M059J (cell line): ENCODE measurements at regions not wholly inside any gene's neighbourhood (a gene's known extent, or its start where the extent isn't known, plus 50 kb on each side); places are given as distances from the start of the nearest gene placed in this dataset.

ENCODE experiments used
- DNase-seq: peaks from one replicate; pipeline ENCODE4 v3.0.0-alpha.2; 2012; ENCODE audit warnings: low read depth

DNA sequence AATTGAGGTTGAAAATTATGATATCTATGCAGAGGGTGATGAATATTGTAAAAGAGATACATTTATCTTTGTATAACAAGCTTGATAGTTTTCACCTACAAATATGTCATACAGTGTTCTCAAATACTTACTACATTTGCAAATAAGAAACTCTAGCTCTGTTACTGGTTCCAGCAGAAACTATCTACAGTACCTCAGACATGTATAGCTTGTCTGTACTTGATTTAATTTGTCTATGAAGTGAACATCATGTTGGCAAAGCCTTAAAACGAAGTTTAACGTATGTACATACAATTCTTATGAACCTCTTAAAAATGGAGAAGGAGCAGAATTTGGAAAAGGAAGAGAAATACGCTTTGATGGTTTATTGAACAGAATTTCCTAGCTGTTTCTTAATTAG lies 201.4 kb upstream of the MARCKS start:
- DNase-seq, result no peak

DNA sequence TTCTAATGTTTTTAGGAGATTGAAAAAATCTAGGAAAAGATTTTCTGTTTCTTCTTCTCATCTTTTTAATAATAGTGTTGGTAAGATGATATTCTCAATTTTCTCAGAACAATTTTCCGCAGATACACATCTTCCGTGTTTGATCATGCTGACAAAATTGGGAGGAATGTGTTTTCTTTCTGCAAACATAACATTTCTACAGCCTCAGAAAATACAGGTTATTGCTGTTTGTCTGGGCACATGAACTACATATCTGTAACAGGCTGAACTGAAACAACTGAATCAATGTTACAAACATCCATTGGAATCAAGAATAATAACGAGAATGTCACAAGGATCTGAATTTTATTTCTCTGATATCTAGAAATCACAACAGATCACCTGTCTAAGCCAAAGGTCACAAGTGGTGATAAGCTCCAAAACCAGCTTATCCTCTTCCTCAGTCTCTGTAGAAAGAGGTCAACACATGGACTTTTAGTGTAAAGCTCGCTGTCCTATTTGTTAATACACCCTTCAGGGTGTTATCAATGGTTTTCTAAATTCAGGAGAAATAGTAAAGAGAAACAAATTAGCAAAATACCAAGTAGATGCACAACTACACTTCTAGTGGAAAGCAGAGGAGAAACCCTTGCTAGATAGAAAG lies 197.3 kb upstream of the MARCKS start:
- DNase-seq, result no peak

- no peak for DNase-seq
Observed at GRCh38 chr6:113660819-113661218, 196.3 kb upstream of the MARCKS start.

DNA sequence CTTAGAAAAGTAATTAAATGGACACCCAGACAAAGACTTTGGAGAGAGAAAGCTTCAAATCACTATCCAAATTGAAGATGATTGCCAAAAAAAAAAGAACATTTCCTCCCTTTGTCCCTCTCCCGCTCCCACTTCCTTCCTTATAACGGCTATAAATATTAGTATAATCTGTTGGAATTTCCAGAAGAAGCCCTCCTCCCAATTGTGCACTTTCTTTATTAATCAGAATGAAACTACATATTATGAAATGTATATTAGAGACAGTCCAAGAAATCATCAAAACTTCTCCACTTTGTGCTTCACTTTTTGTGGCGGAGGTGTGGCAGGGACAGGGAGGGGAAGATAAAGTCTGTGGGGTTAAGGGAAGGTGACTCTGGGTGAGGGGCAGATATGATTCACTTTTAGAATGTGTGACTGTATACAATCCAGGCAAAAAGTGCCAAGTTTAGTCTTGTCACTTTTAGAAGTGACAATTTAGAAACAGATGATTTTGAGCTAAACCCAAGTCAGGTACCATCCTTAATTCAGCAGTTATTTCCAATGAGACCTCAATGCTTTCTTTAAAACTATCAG lies 195.0 kb upstream of the MARCKS start:
- DNase-seq, result no peak

DNA sequence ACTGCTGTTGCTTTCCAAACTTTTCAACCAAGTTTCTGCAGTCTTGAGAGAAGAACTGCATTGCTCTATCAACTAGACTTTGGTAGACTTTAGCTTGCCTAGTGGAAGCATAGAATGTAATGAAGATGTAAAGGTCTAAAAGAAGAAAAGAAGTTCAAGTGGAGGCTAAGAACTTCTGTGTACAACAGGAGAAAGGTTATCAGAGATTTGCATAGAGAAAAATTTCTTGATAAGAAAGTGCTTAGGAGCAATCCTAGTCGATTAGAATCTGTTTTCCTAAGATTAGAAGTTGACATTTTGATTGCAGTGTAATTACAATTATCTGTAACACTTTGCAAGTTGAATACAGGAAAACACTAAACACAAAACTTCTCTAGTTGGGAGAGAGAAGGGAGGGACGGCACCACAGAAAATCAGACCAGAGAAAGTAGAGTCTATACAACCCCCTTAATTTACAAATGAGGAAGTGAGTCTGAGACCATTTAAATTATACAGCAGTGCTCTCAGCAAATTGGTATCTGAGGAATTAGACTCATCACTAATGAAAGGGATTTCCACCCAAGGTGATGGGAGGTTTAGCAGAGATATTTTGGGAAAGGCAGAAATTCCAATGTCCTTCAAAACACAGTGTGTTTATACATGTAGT lies 194.3 kb upstream of the MARCKS start:
- no peak for DNase-seq

DNA sequence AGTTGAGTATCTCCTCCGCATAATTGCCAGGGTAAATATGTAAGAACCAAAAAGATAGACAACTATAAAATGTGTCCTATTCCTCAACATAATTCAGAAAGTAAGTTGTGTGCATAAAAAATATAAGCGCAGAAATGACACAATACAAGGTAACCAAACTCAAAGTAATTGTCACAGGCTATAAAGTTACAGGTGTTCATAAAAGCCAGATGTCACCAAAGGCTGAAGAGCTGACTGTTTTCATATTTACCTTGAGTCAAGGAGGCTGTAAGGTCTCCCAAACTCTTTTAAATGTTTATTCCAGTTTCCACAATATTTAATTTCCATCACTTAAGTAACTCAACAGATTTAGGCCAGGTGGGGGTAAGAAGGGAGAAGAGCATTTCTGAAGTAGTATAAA lies 192.2 kb upstream of the MARCKS start:
- no peak for DNase-seq

DNA sequence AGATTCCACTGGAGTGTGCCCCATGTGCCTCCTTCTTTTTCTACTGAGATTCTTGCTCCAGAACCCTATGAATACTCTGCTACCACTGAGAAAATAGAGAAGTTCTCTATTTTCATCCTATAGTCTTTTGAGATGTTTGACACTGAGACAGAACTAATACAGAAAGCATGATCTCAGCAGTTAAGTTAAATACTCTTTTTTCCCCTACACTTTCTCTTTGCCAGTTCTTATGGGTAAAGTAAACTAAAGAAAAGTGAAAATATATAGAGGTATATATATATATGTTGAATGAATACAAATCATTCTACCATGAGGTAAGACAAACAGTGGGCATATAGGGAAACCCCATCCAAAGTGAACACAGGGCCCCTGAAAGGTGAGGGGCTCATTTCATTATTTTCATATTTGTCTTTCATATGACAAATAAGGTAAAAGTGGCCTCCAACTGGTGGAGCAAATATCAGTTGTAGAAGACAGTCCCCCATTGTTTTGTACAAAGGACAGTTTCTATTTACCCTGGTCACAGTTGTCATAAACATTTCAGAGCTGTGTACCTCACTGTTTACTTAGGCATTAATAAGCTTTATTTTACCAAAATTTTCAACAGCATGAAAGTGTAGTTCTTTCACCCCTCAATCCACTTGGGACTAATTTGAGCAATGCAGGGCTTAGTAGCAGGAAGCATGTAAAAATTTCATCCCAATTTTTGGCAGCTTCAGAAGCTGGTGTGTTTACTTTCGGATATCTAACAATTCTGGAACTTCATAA lies 188.3 kb upstream of the MARCKS start:
- DNase-seq, result no peak

GRCh38 chr6:113669606-113670005 lies 187.5 kb upstream of the MARCKS start:
- DNase-seq, result no peak

DNA sequence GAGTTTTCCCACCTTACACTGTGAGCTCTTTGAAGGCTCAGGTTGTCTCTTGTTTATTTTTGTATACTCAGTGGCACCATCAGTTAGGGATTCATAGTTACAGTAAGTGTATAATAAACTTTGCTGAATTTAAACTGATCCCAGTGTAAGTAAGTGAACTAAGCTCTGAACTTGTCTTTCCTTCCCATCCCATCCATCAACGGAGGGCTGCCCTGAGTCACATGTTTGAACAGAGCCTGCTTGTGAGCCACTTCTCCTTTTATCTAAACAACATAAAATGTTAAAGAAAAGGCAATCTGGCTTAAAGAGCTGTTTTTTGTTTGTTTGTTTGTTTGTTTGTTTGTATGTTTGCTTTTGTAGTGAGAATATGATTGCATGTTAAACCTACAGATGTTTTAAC lies 185.7 kb upstream of the MARCKS start:
- peak; percentile 30 for DNase-seq

- peak; percentile 80 for DNase-seq
Observed at GRCh38 chr6:113672491-113673149, 184.5 kb upstream of the MARCKS start.

DNA sequence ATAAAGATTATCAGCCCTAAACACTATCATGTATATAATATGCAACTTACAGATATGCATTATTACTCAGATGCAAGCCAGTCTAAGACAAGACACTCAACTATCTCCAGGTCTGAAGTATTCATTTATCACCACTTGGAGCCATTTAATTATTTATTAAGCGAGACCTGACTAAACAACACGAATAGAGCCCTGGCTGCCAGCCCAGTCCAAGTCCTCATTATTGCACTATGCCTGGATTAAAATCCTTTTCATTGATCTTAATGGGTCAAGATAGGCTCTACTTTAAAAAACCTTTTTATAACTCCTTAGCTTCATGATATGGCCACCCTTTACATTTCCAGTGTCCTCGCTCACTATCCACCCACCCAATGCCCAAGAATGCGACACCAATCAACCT lies 183.1 kb upstream of the MARCKS start:
- DNase-seq, result no peak

DNA sequence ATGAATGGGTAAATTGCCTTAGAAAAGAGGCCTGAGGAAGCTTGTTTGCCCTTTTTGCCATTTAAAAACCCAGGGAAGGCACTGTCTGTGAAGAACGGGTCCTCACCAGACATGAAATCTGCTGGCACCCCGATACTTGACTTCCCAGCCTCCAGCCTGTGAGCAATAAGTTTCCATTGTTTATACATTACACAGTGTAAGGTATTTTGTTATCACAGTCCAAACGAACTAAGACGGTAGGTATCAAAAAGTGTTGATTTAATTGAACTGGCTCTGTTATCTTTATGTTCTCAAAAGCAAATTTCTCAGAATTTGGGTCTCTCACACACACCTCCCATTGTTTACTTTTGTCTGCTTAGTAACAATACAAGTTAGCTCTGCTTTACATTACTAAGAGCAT lies 181.1 kb upstream of the MARCKS start:
- no peak for DNase-seq

DNA sequence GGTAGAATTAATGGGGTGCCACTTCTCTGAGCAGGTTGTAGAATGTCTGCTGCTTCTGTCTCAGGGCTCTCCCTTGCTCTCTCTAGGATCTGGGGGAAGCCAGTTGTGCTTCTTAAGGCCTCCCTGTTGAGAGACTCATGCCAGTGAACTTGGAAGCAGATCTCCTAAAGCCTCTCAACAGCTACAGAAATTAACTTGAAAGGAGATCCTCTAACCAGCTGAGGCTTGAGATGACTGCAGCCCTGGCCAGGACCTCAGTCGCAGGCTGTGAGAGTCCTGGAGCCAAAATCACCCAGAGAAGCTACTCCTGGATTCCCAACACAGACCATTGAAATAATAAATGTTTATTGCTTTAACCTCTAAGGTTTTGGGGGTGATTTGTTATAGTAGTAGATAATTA lies 180.2 kb upstream of the MARCKS start:
- no peak for DNase-seq

DNA sequence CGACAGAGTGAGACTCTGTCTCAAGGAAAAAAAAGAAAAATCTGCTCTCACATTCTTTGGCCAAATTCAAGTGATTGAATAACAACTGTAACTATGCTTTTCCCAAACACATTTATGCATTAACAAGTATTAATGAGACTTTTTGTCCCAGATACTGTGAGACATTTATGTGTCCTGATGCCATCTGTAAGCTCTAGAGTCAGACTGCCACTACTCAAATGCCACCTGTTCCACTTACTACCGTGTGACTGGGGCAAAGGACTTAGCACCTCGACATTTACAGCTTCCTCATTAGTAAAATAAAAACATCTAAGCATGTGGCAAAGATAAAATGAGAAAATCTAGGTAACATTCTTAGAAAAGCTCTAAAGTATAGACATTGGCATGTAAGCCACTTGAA lies 178.1 kb upstream of the MARCKS start:
- no peak for DNase-seq

DNA sequence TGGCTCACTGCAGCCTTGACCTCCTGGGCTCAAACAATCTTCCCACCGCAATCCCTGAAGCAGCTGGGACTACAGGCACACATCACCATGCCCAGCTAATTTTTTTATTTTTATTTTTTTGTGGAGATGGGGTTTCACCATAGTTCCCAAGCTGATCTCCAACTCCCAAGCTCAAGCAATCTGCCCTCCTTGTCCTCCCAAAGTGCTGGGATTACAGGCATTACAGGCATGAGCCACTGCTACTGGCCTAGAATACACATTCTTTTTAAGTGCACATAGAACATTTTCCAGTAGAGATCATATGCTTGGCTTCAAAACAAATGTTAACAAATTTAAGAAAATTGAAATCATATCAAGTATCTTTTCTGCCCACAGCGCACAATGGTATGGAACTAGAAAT lies 176.8 kb upstream of the MARCKS start:
- DNase-seq, result no peak

GRCh38 chr6:113683968-113684367 lies 173.2 kb upstream of the MARCKS start:
- no peak for DNase-seq

- peak; percentile 90 for DNase-seq
Observed at GRCh38 chr6:113684382-113684901, 172.7 kb upstream of the MARCKS start.

DNA sequence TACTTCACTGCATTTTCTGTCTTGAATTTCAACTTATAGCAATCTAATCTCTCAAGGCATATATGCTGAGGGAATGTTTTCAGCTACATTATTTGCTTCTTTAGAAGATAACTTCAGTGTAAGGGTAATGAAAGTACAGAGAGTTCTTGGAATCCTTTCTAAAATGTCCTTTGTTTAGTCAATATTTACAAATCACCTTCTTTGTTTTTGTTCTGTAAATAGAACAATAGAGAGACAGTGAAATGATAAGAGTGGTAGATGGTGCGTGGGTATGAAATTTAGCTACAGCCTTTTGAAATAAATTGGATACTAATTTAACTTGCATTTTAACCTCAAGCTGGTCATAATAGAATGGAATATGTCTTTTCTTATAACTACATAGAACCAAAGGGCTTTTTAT lies 171.1 kb upstream of the MARCKS start:
- DNase-seq, result no peak

GRCh38 chr6:113689620-113690019 lies 167.5 kb upstream of the MARCKS start:
- peak; percentile 50 for DNase-seq

GRCh38 chr6:113690281-113691259 lies 166.6 kb upstream of the MARCKS start:
- DNase-seq, result peak; percentile 93

DNA sequence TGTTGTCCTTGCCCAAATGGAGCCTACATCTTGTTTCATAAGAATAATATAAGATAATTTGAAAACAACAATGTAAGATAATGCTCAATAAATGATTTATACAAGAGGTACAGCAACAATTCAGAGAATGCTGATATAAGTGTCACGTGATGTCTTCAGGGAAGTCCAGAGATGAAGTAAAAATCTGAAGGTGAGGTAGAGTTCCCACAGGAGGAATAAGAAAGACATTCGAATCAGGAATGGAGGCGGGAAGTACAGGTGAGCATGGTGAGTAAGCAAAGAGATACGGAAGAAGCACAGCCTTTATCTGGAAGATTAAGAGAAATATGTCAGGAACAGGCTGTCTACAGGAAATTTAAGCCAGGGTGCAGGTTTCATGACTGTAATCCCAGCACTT lies 165.9 kb upstream of the MARCKS start:
- no peak for DNase-seq
